ENCODE measurements at regions not wholly inside any gene's neighbourhood (a gene's known extent, or its start where the extent isn't known, plus 50 kb on each side); places are given as distances from the start of the nearest gene placed in this dataset.

DNA sequence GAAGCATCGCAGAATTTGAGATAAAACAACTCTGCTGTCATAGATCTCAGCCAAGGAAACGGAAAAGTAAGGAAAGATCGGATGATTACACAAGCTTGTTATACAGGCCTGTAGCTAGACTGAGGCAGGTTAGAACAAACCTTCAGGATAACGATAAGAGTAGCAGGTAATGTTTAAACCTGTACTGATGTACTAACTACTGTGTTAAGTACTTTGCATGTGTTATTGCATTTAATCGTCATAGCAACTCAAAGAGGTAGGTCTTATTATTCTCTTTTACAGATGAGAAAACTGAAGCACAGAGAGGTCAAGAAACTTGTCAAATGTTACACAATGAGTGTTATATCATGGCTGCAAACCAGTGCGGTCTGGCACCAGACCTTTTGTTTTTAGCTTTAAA lies 352.5 kb downstream of the GPAM start:
- no peaks in the 10 kb centered on the region for H3K4me1 ChIP-seq (ENCODE audit: control insufficient read depth in 1 of 2, insufficient read depth in 2 of 2, low read length in 2 of 2)
- H3K27me3 ChIP-seq (ENCODE audit: control insufficient read depth in 1 of 2, insufficient read depth in 2 of 2, low read length in 2 of 2) = no peaks in the 10 kb centered on the region
- H3K27ac ChIP-seq (ENCODE audit: low read depth, low read length) = no peak overlapping the region
- H3K36me3 ChIP-seq (ENCODE audit: control insufficient read depth in 1 of 2, insufficient read depth in 2 of 2, low read length in 2 of 2) = no peaks in the 10 kb centered on the region
- no peaks in the 10 kb centered on the region for H3K9me3 ChIP-seq (ENCODE audit: control insufficient read depth in 1 of 2, low read length in 2 of 2)
- no peak overlapping the region for H3K4me3 ChIP-seq (ENCODE audit: low read depth in 1 of 2, low read length in 2 of 2)
- no peak overlapping the region for H3K9ac ChIP-seq (ENCODE audit: low read depth in 1 of 2, low read length in 2 of 2)

DNA sequence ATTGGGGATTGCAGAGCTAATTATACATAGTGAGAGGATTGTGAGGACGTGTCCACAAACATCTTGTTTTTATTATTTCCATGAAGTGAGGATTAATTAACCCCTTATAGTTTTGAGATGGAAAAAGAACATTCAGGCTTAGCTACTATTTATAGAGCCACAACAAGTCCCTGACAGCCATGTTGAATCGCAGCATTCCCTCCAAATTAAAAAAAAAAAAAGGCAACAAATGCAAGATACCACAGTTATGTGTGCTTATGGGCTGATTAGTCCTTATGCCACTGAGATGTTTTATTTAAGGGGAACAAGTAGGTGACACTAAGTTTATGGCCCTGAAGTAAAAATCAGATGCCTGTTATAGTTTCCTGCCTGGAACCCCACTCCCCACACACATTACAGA lies 350.3 kb downstream of the GPAM start:
- H3K4me1 ChIP-seq (ENCODE audit: control insufficient read depth in 1 of 2, insufficient read depth in 2 of 2, low read length in 2 of 2) = no peaks in the 10 kb centered on the region
- no peaks in the 10 kb centered on the region for H3K27me3 ChIP-seq (ENCODE audit: control insufficient read depth in 1 of 2, insufficient read depth in 2 of 2, low read length in 2 of 2)
- H3K9me3 ChIP-seq (ENCODE audit: control insufficient read depth in 1 of 2, low read length in 2 of 2) = no peaks in the 10 kb centered on the region
- no peak overlapping the region for H3K27ac ChIP-seq (ENCODE audit: low read depth, low read length)
- no peaks in the 10 kb centered on the region for H3K36me3 ChIP-seq (ENCODE audit: control insufficient read depth in 1 of 2, insufficient read depth in 2 of 2, low read length in 2 of 2)
- no peak overlapping the region for H3K9ac ChIP-seq (ENCODE audit: low read depth in 1 of 2, low read length in 2 of 2)
- no peak overlapping the region for H3K4me3 ChIP-seq (ENCODE audit: low read depth in 1 of 2, low read length in 2 of 2)

DNA sequence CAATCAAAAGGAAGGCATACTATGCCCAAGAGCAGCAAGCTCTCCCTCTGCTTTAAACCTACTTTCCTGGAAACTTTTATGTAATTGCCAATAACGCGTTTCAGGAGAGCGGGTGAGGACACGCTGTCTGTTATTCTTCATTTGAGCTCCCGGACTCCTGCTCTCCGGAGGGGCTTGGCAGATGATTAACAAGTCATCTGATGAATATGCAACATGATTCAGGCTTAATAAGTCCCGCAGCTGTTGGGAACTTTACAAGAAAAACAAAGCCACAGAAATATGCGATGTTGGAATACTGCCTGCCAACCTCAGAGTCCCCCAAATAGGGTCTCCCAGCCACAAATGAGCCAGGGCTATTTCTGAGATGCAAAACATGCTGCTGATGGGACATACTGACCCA lies 348.0 kb downstream of the GPAM start:
- Histone ChIP-seq H3K9me3 (ENCODE audit: control insufficient read depth in 1 of 2, low read length in 2 of 2) (no peaks in the 10 kb centered on the region), H3K27ac (ENCODE audit: low read depth, low read length) (no peak overlapping the region), H3K4me1 (ENCODE audit: control insufficient read depth in 1 of 2, insufficient read depth in 2 of 2, low read length in 2 of 2) (no peaks in the 10 kb centered on the region), H3K36me3 (ENCODE audit: control insufficient read depth in 1 of 2, insufficient read depth in 2 of 2, low read length in 2 of 2) (no peaks in the 10 kb centered on the region), H3K9ac (ENCODE audit: low read depth in 1 of 2, low read length in 2 of 2) (no peak overlapping the region), H3K27me3 (ENCODE audit: control insufficient read depth in 1 of 2, insufficient read depth in 2 of 2, low read length in 2 of 2) (no peaks in the 10 kb centered on the region), H3K4me3 (ENCODE audit: low read depth in 1 of 2, low read length in 2 of 2) (no peak overlapping the region)

DNA sequence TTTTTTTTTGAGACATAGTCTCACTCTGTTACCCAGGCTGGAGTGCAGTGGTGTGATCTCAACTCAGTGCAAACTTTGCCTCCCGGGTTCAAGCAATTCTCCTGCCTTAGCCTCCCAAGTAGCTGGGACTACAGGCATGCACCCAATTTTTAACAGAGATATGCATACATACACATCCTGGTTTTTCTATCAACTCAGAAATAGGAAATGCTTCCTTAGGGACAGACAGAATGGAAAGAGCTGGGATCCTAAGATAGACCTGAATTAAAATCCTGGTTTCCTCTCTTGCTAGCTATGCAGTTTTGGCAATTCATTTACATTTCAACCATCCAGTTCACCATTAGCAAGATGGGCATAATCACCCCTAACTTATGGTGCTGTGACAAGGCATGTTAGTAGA lies 347.5 kb downstream of the GPAM start:
- no peak overlapping the region for H3K4me3 ChIP-seq (ENCODE audit: low read depth in 1 of 2, low read length in 2 of 2)
- H3K27ac ChIP-seq (ENCODE audit: low read depth, low read length) = no peak overlapping the region
- H3K27me3 ChIP-seq (ENCODE audit: control insufficient read depth in 1 of 2, insufficient read depth in 2 of 2, low read length in 2 of 2) = no peaks in the 10 kb centered on the region
- no peak overlapping the region for H3K9ac ChIP-seq (ENCODE audit: low read depth in 1 of 2, low read length in 2 of 2)
- no peaks in the 10 kb centered on the region for H3K36me3 ChIP-seq (ENCODE audit: control insufficient read depth in 1 of 2, insufficient read depth in 2 of 2, low read length in 2 of 2)
- H3K4me1 ChIP-seq (ENCODE audit: control insufficient read depth in 1 of 2, insufficient read depth in 2 of 2, low read length in 2 of 2) = no peaks in the 10 kb centered on the region
- no peaks in the 10 kb centered on the region for H3K9me3 ChIP-seq (ENCODE audit: control insufficient read depth in 1 of 2, low read length in 2 of 2)

DNA sequence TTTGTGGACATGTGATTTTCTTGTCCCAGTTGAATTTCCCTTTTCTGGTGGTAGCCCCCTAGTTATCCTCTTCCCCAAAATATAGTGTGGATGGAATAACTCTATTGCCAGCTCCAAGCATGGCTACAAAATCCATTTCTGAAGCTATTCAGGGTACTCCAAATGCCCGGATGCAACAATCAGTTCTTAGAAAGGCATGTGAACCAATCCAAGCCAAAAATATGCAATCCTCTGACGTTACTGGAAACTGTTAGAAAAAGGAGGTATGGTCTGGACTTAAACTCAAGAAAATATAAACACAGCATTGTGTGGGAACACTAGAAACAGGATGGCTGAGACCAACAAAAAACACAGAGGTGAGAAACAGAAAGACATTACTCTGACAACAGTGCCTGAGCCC lies 347.0 kb downstream of the GPAM start:
- Histone ChIP-seq H3K4me1 (ENCODE audit: control insufficient read depth in 1 of 2, insufficient read depth in 2 of 2, low read length in 2 of 2) (no peaks in the 10 kb centered on the region), H3K9me3 (ENCODE audit: control insufficient read depth in 1 of 2, low read length in 2 of 2) (no peaks in the 10 kb centered on the region), H3K27me3 (ENCODE audit: control insufficient read depth in 1 of 2, insufficient read depth in 2 of 2, low read length in 2 of 2) (no peaks in the 10 kb centered on the region), H3K36me3 (ENCODE audit: control insufficient read depth in 1 of 2, insufficient read depth in 2 of 2, low read length in 2 of 2) (no peaks in the 10 kb centered on the region), H3K9ac (ENCODE audit: low read depth in 1 of 2, low read length in 2 of 2) (no peak overlapping the region), H3K27ac (ENCODE audit: low read depth, low read length) (no peak overlapping the region), H3K4me3 (ENCODE audit: low read depth in 1 of 2, low read length in 2 of 2) (no peak overlapping the region)

DNA sequence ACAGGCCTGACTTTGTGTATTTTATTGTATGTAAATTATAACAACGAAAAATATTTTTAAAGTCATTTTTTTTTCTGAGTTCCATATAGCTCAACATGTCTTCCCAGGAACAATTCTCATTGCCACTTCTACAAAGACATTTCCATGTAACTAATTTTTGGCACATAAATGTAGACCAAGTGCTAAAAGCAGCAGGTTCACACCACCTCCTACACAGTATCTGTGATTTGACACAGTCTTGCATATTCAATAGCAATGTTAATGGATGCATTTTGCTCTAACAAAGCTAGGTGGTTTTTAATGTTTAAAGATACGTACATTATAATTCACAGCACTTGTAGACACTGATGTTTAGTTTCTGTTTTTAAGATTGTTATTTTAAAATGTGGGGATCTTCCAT lies 346.5 kb downstream of the GPAM start:
- H3K27ac ChIP-seq (ENCODE audit: low read depth, low read length) = no peak overlapping the region

DNA sequence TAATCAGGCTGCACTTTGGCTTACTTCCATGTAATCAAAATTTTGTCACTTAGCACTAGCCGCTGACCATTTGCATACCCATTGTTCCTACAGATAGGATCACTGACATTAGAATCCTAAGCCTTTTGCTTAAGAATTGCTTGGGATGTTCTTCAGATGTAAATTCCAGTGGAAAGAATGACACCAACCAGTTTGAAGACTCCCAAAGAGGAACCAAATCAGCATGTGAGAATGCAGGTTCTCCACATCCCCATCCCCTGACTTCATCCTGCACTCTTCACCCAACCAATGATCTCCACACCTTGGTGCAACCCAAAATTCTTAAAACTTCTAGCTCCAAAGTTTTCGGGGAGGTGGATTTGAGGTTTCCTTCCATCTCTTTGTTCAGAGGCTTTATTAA lies 345.6 kb downstream of the GPAM start:
- no peaks in the 10 kb centered on the region for H3K36me3 ChIP-seq (ENCODE audit: control insufficient read depth in 1 of 2, insufficient read depth in 2 of 2, low read length in 2 of 2)

More for the DNA sequence above, 346.5 kb downstream of the GPAM start:
- Histone ChIP-seq H3K4me1 (ENCODE audit: control insufficient read depth in 1 of 2, insufficient read depth in 2 of 2, low read length in 2 of 2) (no peaks in the 10 kb centered on the region), H3K4me3 (ENCODE audit: low read depth in 1 of 2, low read length in 2 of 2) (no peak overlapping the region), H3K36me3 (ENCODE audit: control insufficient read depth in 1 of 2, insufficient read depth in 2 of 2, low read length in 2 of 2) (no peaks in the 10 kb centered on the region), H3K9me3 (ENCODE audit: control insufficient read depth in 1 of 2, low read length in 2 of 2) (no peaks in the 10 kb centered on the region), H3K9ac (ENCODE audit: low read depth in 1 of 2, low read length in 2 of 2) (no peak overlapping the region), H3K27me3 (ENCODE audit: control insufficient read depth in 1 of 2, insufficient read depth in 2 of 2, low read length in 2 of 2) (no peaks in the 10 kb centered on the region)

DNA sequence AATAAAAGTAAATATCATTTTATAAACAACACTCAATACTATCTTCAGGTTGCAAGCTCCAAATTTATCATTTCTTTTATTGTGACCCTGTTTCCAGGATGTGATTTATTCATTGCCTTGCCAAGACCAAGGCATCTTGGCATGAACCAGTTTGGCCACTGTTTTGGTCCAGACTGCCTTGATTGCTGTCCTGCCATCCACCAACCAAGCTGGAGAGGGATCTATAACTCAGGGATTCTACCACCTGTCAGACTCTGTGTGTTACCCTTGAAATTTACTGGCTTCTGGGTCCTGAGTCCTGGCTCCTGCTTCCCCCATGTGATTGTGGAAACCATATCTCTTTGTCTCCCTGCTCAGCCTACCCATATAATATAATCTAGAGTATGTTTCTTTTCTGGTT lies 343.0 kb downstream of the GPAM start:
- Histone ChIP-seq H3K27ac (ENCODE audit: low read depth, low read length) (no peak overlapping the region), H3K27me3 (ENCODE audit: control insufficient read depth in 1 of 2, insufficient read depth in 2 of 2, low read length in 2 of 2) (no peaks in the 10 kb centered on the region), H3K9me3 (ENCODE audit: control insufficient read depth in 1 of 2, low read length in 2 of 2) (no peaks in the 10 kb centered on the region), H3K36me3 (ENCODE audit: control insufficient read depth in 1 of 2, insufficient read depth in 2 of 2, low read length in 2 of 2) (no peaks in the 10 kb centered on the region), H3K4me1 (ENCODE audit: control insufficient read depth in 1 of 2, insufficient read depth in 2 of 2, low read length in 2 of 2) (no peaks in the 10 kb centered on the region), H3K4me3 (ENCODE audit: low read depth in 1 of 2, low read length in 2 of 2) (no peak overlapping the region), H3K9ac (ENCODE audit: low read depth in 1 of 2, low read length in 2 of 2) (no peak overlapping the region)

More for the DNA sequence above, 345.6 kb downstream of the GPAM start:
- no peaks in the 10 kb centered on the region for H3K4me1 ChIP-seq (ENCODE audit: control insufficient read depth in 1 of 2, insufficient read depth in 2 of 2, low read length in 2 of 2)
- H3K9me3 ChIP-seq (ENCODE audit: control insufficient read depth in 1 of 2, low read length in 2 of 2) = no peaks in the 10 kb centered on the region
- H3K27me3 ChIP-seq (ENCODE audit: control insufficient read depth in 1 of 2, insufficient read depth in 2 of 2, low read length in 2 of 2) = no peaks in the 10 kb centered on the region
- H3K9ac ChIP-seq (ENCODE audit: low read depth in 1 of 2, low read length in 2 of 2) = no peak overlapping the region
- H3K27ac ChIP-seq (ENCODE audit: low read depth, low read length) = no peak overlapping the region
- H3K4me3 ChIP-seq (ENCODE audit: low read depth in 1 of 2, low read length in 2 of 2) = no peak overlapping the region

DNA sequence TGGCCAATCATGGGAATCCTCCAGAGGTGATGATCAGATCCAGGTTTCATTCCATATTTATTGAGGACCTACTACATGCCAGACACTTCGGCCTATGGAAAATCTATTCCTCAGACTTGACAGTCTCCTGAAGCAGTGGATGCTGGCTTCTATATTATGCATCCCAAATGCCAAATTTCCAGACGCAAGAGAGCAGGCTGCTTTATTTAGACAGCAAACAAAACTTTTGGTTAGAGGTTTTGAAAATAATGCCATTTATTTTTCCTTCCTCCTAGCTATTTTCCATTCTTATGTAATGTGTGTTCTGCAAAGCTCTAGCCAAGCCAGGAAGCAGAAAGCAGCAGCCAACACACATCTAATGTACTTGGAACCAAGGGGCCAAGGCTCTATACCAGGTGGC lies 330.8 kb downstream of the GPAM start:
- no peak overlapping the region for H3K9ac ChIP-seq (ENCODE audit: low read depth in 1 of 2, low read length in 2 of 2)
- no peaks in the 10 kb centered on the region for H3K36me3 ChIP-seq (ENCODE audit: control insufficient read depth in 1 of 2, insufficient read depth in 2 of 2, low read length in 2 of 2)
- no peak overlapping the region for H3K27ac ChIP-seq (ENCODE audit: low read depth, low read length)
- H3K4me3 ChIP-seq (ENCODE audit: low read depth in 1 of 2, low read length in 2 of 2) = no peak overlapping the region
- peaks cover 0 to 2% of the 10 kb centered on the region in 2 donors for H3K9me3 ChIP-seq (ENCODE audit: control insufficient read depth in 1 of 2, low read length in 2 of 2)
- no peaks in the 10 kb centered on the region for H3K4me1 ChIP-seq (ENCODE audit: control insufficient read depth in 1 of 2, insufficient read depth in 2 of 2, low read length in 2 of 2)
- H3K27me3 ChIP-seq (ENCODE audit: control insufficient read depth in 1 of 2, insufficient read depth in 2 of 2, low read length in 2 of 2) = no peaks in the 10 kb centered on the region

DNA sequence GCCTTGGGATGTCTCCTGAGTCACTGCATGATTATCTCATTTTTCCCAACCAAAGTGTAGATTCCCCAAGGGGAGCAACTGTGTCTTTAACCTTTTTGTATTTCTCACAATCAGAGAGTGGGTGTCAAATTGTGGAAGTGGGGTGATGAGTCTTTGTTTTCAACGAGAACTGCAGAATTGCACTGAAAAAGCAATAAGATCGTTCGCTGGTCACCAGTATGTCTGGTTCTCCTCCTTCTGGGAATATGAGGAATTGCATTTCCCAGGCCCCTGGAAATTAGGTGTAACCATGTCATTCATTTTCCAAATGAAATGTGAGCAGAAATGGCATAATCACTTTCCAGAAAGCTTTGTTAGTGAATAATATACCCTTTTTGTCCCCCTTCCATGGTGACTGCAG lies 326.9 kb downstream of the GPAM start:
- no peaks in the 10 kb centered on the region for H3K27me3 ChIP-seq (ENCODE audit: control insufficient read depth in 1 of 2, insufficient read depth in 2 of 2, low read length in 2 of 2)
- no peaks in the 10 kb centered on the region for H3K9me3 ChIP-seq (ENCODE audit: control insufficient read depth in 1 of 2, low read length in 2 of 2)
- H3K9ac ChIP-seq (ENCODE audit: low read depth in 1 of 2, low read length in 2 of 2) = no peak overlapping the region
- H3K27ac ChIP-seq (ENCODE audit: low read depth, low read length) = no peak overlapping the region
- no peaks in the 10 kb centered on the region for H3K4me1 ChIP-seq (ENCODE audit: control insufficient read depth in 1 of 2, insufficient read depth in 2 of 2, low read length in 2 of 2)
- H3K36me3 ChIP-seq (ENCODE audit: control insufficient read depth in 1 of 2, insufficient read depth in 2 of 2, low read length in 2 of 2) = no peaks in the 10 kb centered on the region
- no peak overlapping the region for H3K4me3 ChIP-seq (ENCODE audit: low read depth in 1 of 2, low read length in 2 of 2)

DNA sequence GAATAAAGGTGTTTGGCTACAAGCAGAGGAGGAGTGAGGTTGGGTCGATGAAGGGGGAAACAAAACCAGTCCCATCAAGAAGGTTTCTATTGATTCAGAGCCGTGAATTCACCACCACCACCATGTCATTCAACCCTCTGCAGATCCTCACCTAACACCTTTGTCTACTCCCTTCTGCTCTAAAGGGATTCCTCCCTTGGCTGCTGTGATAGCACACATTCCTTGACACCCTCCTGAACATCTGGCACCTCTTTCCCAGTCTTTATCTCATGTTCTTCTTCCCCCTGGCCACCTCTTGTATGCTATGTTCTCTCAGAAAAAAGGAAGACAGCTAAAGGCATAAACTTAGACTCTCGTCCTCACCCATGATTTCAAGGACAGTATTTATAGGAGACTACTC lies 318.0 kb downstream of the GPAM start:
- H3K36me3 ChIP-seq (ENCODE audit: control insufficient read depth in 1 of 2, insufficient read depth in 2 of 2, low read length in 2 of 2) = no peaks in the 10 kb centered on the region

More for the DNA sequence above, 318.0 kb downstream of the GPAM start:
- H3K4me3 ChIP-seq (ENCODE audit: low read depth in 1 of 2, low read length in 2 of 2) = no peak overlapping the region
- no peaks in the 10 kb centered on the region for H3K27me3 ChIP-seq (ENCODE audit: control insufficient read depth in 1 of 2, insufficient read depth in 2 of 2, low read length in 2 of 2)
- H3K9me3 ChIP-seq (ENCODE audit: control insufficient read depth in 1 of 2, low read length in 2 of 2) = no peaks in the 10 kb centered on the region
- no peak overlapping the region for H3K9ac ChIP-seq (ENCODE audit: low read depth in 1 of 2, low read length in 2 of 2)
- no peaks in the 10 kb centered on the region for H3K4me1 ChIP-seq (ENCODE audit: control insufficient read depth in 1 of 2, insufficient read depth in 2 of 2, low read length in 2 of 2)
- no peak overlapping the region for H3K27ac ChIP-seq (ENCODE audit: low read depth, low read length)

Data from duodenal mucosa (tissue), 2 donors.